SW480 (cell line): ENCODE measurements at regions not wholly inside any gene's neighbourhood (a gene's known extent, or its start where the extent isn't known, plus 50 kb on each side); places are given as distances from the start of the nearest gene placed in this dataset.
"Not testable (repeated sequence)": the region's sequence is repeated elsewhere in the genome, so short reads cannot be mapped to it uniquely, and the experiment has no call there.

ENCODE experiments used
- DNase-seq: peaks from one replicate; pipeline ENCODE4 v3.0.0-alpha.2; 2016; ENCODE audit warnings: low spot score

DNA sequence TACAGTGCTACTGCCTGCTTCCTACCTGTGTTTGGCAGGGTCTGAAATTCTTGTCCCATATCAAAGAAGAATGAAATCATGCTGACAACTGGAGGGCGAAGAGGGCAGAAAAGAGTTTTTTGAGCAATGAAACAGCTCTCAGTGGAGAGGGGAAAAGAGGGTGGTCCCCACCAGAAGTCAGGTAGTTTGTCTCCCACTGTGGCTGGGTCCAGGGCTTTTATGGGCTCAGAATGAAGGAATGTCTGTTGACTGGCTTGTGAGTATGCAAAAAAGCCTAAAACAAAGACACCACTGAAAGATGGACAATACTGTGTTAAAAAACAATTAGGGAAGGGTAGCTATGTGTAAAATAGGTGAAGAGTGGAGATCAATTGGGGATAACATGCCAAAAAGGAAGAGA, 115.0 kb downstream of the ADAM29 start:
- no peak for DNase-seq

GRCh38 chr4:175034007-175034406, 115.8 kb downstream of the ADAM29 start:
- DNase-seq = no peak

GRCh38 chr4:175034986-175035705, 117.0 kb downstream of the ADAM29 start:
- no peak for DNase-seq

GRCh38 chr4:175035905-175036304, 117.7 kb downstream of the ADAM29 start:
- no peak for DNase-seq

DNA sequence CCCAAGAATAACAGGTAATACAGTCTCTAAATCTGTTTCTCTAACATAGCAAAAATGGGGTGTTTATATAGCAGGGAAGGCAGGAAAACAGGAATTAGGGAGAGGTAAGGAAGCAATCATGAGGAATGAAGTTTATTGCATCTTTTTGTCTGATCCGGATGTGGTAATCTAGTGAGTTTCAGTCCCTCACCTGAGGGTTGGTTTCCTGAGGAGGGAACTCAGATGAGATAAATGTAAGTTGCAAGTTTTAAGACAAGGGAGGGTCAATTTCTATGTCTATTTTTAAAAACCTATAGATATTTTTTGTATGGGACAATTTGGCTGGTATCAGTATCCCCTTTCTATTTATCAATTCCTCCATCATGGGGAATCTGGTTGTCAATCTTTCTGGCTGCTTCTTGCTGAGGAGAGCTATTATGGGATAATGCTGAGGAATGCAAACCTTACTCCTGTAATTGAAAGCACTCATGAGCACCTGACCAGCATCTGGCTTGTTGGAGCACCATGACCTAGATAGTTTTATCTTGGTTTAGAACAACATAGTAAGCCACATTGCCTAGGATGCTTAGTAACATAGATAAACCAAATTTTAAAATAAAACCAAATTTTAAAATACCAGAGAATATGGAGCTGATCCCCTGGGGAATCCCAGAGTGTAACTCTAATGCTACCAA, 130.1 kb downstream of the ADAM29 start:
- no peak for DNase-seq

- DNase-seq = no peak
Observed at GRCh38 chr4:175048906-175049305, 130.7 kb downstream of the ADAM29 start.

- DNase-seq = no peak
Observed at GRCh38 chr4:175051974-175052373, 133.8 kb downstream of the ADAM29 start.

- no peak for DNase-seq
Observed at GRCh38 chr4:175054980-175055379, 136.8 kb downstream of the ADAM29 start.

- no peak for DNase-seq
Observed at GRCh38 chr4:175062183-175062592, 144.0 kb downstream of the ADAM29 start.

DNA sequence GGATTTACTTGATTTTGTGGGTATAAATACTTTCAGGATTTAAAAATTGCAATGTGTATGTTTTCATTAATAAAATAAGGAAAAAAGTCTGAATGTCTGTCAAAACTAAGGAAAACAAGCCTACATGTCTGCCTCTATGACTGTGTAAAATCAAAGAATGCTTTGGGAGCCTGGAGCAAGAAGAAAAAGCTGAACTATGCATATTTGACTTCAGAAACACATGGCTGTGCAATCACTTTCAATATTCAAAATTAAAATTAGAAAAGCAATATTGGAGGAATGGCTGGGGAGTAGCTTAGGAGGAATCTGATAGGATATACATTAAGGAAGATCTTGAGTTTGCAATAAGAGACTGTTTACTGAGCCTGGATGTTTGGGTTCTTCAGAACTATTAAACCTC, 147.1 kb downstream of the ADAM29 start:
- DNase-seq = no peak

- no peak for DNase-seq
Observed at GRCh38 chr4:175066923-175067627, 148.9 kb downstream of the ADAM29 start.

- DNase-seq = no peak
Observed at GRCh38 chr4:175068266-175068665, 150.1 kb downstream of the ADAM29 start.

- DNase-seq = no peak
Observed at GRCh38 chr4:175070444-175070843, 152.3 kb downstream of the ADAM29 start.

DNA sequence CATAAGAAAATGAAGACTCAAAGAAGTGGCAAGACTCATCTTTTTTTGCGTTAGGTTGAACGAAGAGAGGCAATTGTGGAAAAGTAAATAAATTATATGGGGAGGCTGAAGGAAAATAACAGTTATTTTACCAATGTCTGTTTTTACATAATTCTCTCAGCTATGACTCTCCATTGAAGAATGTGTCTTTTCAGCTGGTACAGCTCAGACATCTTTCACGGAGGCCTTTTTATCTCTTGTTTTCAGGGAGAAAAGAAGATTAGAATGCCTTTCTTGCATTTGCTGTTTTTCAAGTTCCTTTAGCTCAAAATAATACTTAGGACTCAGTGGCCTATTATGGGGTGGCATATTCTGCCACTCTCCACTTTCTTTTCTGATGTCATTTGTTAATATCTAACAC, 153.0 kb downstream of the ADAM29 start:
- DNase-seq = no peak

DNA sequence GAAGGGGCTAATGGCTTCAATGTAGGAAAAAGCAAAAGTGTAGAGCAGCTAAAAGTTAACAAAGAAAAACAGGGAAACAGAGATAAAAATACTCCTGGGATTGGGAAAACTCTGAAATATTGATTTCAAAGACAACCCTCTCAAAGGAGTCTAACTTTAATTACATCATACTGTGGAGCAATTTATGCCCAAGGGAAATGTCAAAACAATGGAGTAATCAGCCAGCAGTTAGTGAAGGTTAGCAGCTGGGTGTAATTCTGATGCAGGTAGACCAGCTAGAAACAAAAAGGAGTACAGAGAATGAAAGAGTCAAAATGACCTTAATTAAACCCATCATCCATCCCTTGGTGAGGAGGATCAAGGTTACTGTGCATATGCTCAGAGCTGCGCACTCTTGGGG, 169.0 kb downstream of the ADAM29 start:
- no peak for DNase-seq

GRCh38 chr4:175090116-175090515, 172.0 kb downstream of the ADAM29 start:
- DNase-seq = no peak

- no peak for DNase-seq
Observed at GRCh38 chr4:175091649-175092048, 173.5 kb downstream of the ADAM29 start.

DNA sequence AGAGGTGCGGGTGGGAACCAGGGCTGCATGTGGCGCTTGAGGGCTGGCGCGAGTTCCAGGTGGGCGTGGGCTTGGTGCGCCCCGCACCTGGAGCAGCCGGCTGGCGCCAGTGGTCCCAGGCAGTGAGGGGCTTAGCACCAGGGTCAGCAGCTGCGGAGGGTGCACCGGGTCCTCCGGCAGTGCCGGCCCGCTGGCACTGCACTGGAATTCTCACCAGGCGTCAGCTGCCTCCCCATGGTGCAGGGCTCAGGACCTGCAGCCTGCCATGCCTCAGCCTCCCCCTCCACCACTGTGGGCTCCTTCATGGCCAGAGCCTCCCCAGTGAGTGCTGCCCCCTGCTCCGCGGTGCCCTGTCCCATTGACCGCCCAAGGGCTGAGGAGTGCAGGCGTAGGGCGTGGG, 174.0 kb downstream of the ADAM29 start:
- no peak for DNase-seq

DNA sequence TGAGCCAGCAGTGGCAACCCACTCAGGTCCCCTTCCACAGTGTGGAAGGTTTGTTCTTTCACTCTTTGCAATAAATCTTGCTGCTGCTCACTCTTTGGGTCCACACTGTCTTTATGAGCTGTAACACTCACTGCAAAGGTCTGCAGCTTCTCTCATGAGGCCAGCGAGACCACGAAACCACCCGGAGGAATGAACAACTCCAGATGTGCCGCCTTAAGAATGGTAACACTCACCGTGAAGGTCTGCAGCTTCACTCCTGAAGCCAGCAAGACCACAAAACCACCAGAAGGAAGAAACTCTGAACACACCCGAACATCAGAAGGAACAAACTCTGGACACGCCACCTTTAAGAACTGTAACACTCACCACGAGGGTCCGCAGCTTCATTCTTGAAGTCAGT, 174.9 kb downstream of the ADAM29 start:
- not testable (repeated sequence) for DNase-seq

DNA sequence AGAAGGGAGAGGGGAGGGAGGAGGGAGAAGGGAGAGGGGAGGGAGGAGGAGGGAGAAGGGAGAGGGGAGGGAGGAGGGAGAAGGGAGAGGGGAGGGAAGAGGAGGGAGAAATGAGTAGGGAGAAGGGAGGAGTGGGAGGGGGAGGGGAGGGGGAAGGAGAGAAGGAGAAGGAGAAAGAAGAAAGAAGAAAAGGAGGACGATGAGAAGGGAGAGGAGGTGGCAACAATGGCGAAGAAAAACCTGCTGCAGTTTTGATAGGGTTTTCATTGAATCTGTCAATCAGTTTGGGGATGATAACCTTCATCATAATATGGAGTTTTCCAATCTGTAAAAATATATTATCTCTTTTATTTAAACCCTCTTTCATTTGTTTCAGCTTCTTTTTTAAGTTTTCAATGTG, 185.2 kb downstream of the ADAM29 start:
- DNase-seq = no peak

DNA sequence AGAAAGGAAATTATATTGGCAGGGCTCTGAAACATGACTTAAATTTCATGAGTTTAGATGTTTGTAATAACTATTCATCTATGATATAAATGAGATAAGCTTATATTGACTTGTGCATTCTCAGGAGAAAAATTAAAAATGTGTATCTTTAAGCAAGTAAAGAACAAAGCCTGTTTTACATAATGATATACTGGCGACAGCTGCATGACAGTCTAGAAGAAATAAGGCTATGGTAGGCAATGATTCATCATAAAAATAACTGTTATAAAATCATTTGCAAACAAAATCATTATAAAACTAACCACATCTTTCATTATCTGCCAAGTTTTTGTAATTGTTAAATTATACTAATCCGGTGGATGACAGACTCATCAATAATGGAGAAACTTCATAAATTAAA, 188.1 kb downstream of the ADAM29 start:
- DNase-seq = no peak

- DNase-seq = no peak
Observed at GRCh38 chr4:175109933-175110332, 191.8 kb downstream of the ADAM29 start.

- DNase-seq = no peak
Observed at GRCh38 chr4:175125410-175126068, 207.4 kb downstream of the ADAM29 start.
